ENCODE measurements at regions not wholly inside any gene's neighbourhood (a gene's known extent, or its start where the extent isn't known, plus 50 kb on each side); places are given as distances from the start of the nearest gene placed in this dataset.

DNA sequence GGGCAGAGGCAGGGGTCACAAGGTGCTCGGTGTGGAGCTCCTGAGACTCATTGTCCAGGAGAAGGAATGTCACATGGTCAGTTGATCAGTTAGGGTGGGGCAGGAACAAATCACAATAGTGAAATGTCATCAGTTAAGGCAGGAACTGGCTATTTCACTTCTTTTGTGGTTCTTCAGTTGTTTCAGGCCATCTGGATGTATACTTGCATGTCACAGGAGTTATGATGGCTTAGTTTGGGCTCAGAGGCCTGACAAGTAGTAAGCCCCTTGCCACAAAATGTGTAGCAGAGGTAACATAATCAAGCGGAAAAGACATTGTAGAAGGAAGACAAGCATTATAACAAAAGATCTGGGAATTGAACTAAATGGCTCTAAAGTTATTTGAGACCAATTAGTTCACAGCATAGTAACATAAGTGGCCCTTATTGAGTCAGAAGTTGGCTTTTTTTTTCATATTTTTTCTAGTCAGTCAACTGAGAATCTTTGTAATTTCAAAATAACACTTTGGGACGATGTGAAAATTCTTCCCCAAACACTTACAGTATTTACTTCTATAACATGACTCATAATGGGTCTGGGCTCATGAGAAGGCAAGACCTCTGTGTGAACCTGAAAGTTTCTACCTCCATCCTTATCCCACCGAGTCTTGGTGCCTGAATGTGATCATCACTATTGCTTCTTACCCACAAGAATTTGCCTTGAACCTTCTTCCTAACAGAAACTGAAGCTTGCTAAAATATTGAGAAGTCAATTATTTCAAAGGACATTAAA is 137.0 kb upstream of the DPT start:
- TF ChIP-seq, protein P1, sequence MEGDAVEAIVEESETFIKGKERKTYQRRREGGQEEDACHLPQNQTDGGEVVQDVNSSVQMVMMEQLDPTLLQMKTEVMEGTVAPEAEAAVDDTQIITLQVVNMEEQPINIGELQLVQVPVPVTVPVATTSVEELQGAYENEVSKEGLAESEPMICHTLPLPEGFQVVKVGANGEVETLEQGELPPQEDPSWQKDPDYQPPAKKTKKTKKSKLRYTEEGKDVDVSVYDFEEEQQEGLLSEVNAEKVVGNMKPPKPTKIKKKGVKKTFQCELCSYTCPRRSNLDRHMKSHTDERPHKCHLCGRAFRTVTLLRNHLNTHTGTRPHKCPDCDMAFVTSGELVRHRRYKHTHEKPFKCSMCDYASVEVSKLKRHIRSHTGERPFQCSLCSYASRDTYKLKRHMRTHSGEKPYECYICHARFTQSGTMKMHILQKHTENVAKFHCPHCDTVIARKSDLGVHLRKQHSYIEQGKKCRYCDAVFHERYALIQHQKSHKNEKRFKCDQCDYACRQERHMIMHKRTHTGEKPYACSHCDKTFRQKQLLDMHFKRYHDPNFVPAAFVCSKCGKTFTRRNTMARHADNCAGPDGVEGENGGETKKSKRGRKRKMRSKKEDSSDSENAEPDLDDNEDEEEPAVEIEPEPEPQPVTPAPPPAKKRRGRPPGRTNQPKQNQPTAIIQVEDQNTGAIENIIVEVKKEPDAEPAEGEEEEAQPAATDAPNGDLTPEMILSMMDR (IDR thresholded peaks at IDR 0.05; ENCODE audit: low read depth, low read length), result no peak
- Histone ChIP-seq H3K4me1 (ENCODE audit: low read depth) (no peaks in the 10 kb centered on the region), H3K27ac (no peak overlapping the region), H3K36me3 (no peaks in the 10 kb centered on the region), H3K4me3 (no peak overlapping the region), H3K9me3 (ENCODE audit: low read depth) (no peaks in the 10 kb centered on the region), H3K27me3 (no peaks in the 10 kb centered on the region)
- DNase-seq (ENCODE audit: low read depth in 1 of 2, low spot score in 1 of 2), result no peak

DNA sequence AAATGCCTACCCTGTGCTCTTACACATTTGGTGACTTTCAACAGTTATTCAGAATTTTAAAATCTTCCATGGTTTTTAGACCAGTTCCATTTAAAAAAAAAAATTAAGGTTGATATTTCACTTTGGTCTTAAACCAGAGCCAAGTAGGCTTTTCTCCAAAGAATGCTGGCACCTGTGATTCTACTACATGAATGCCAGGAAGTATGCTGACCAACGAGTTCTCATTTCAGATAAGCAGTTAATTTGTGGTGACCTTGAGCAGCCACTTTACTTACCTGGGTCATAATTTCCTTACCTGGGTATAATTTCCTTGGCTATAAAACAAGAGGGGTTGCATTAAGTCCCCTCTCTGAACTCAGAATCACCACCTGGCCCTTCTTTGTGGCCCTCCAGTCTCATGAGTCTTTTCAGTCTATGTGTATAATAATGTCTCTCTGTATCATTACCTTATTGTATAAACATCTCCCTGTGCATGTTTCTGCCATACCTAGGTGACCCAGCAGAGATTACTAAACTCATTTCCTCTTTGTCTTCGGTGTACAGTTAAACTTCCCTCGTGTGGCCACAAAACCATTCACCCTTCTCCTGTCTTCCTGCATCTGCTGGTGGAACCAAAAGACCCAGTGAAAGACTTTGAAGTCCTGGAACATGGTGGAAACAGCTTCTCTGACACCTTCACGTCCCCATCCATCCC is 139.1 kb upstream of the DPT start:
- no peak overlapping the region for H3K27ac ChIP-seq

DNA sequence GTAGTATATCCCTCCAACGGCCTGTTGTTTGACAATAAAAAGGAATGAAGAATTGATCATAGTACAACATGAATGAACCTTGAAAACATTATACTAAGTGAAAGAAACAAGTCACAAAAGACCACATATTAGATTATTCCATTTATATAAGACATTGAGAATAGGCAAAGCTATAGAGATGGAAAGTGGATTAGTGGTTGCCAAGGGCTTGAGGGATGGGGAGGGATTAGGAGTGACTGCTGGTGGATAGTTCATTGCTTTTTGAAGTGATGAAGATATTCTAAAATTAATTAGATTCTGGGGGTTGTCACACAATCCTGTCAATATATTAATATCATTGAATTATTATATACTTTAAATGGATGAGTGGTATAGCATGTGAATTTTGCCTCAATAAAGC is 142.5 kb upstream of the DPT start:
- Histone ChIP-seq H3K9me3 (ENCODE audit: low read depth) (no peaks in the 10 kb centered on the region), H3K27ac (no peak overlapping the region), H3K36me3 (no peaks in the 10 kb centered on the region), H3K4me3 (no peak overlapping the region), H3K27me3 (no peaks in the 10 kb centered on the region), H3K4me1 (ENCODE audit: low read depth) (no peaks in the 10 kb centered on the region)
- TF ChIP-seq, protein P1 (IDR thresholded peaks at IDR 0.05; ENCODE audit: low read depth, low read length), result no peak
- DNase-seq (ENCODE audit: low read depth in 1 of 2, low spot score in 1 of 2), result no peak

More for the DNA sequence above, 139.1 kb upstream of the DPT start:
- Histone ChIP-seq H3K27me3 (no peaks in the 10 kb centered on the region), H3K4me3 (no peak overlapping the region), H3K9me3 (ENCODE audit: low read depth) (no peaks in the 10 kb centered on the region), H3K4me1 (ENCODE audit: low read depth) (no peaks in the 10 kb centered on the region), H3K36me3 (no peaks in the 10 kb centered on the region)
- TF ChIP-seq, protein P1 (IDR thresholded peaks at IDR 0.05; ENCODE audit: low read depth, low read length), result no peak
- no peak for DNase-seq (ENCODE audit: low read depth in 1 of 2, low spot score in 1 of 2)

DNA sequence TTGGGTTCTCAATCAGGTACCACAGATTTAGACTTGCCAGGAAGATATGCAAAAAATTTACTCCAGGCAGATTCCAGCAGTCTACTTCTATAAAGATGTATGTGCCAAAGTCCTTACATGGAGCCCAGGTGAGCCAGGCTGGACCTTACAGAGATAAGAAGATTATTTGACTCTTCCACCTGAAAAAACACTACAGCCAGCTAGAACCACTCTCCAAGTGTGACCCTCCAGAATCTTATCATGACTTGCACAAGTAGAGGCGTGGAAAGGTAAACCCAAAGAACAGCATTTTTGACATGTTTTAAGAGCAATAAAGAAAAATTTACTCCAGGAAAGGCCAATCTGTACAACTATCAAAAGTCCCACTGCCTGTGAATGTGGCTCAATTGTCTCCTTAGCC is 146.8 kb upstream of the DPT start:
- H3K4me1 ChIP-seq (ENCODE audit: low read depth), result peaks cover 3% of the 10 kb centered on the region
- H3K9me3 ChIP-seq (ENCODE audit: low read depth), result no peaks in the 10 kb centered on the region
- no peaks in the 10 kb centered on the region for H3K36me3 ChIP-seq
- no peak overlapping the region for H3K27ac ChIP-seq
- no peak overlapping the region for H3K4me3 ChIP-seq
- H3K27me3 ChIP-seq, result no peaks in the 10 kb centered on the region
- TF ChIP-seq, protein P1 (IDR thresholded peaks at IDR 0.05; ENCODE audit: low read depth, low read length), result no peak
- no peak for DNase-seq (ENCODE audit: low read depth in 1 of 2, low spot score in 1 of 2)

DNA sequence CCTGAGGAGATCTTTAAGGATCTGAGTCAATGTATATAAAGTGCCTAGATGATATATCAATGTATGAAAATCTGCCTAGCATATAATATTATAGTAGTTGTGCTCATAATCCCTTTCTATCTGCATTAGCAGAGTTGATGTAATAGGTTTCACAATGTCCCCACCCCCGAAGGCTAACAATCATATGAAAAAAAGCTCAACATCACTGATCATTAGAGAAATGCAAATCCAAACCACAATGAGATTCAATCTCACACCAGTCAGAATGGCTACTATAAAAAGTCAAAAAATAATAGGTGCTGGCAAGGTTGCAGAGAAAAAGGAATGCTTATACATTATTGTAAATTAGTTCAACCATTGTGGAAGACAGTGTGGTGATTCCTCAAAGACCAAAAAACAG is 147.8 kb upstream of the DPT start:
- Histone ChIP-seq H3K27me3 (no peaks in the 10 kb centered on the region), H3K27ac (no peak overlapping the region), H3K4me3 (no peak overlapping the region), H3K36me3 (no peaks in the 10 kb centered on the region), H3K4me1 (ENCODE audit: low read depth) (peaks cover 4% of the 10 kb centered on the region), H3K9me3 (ENCODE audit: low read depth) (no peaks in the 10 kb centered on the region)
- TF ChIP-seq, protein P1 (IDR thresholded peaks at IDR 0.05; ENCODE audit: low read depth, low read length), result no peak
- no peak for DNase-seq (ENCODE audit: low read depth in 1 of 2, low spot score in 1 of 2)

Data from cardiac muscle cell (in vitro differentiated cells and primary cell).